Fibroblast of pulmonary artery (primary cell): ENCODE measurements at regions not wholly inside any gene's neighbourhood (a gene's known extent, or its start where the extent isn't known, plus 50 kb on each side); places are given as distances from the start of the nearest gene placed in this dataset.

Experiments
- DNase-seq: peaks from one replicate; pipeline ENCODE4 v3.0.0-alpha.2; 2010; ENCODE audit warnings: low read depth
- H3K4me3 ChIP-seq: replicated peaks from 2 replicates; pipeline ENCODE4 v1.5.1; 2011; ENCODE audit warnings: low read depth, mild to moderate bottlenecking, control low read depth, low read length, moderate library complexity
- TF ChIP-seq, protein P1 (sequence below): IDR thresholded peaks from 2 replicates; pipeline ENCODE4 v1.5.1; 2011; ENCODE audit warnings: mild to moderate bottlenecking, control low read depth, low read length, inconsistent platforms; ENCODE audit errors: missing control alignments

DNA sequence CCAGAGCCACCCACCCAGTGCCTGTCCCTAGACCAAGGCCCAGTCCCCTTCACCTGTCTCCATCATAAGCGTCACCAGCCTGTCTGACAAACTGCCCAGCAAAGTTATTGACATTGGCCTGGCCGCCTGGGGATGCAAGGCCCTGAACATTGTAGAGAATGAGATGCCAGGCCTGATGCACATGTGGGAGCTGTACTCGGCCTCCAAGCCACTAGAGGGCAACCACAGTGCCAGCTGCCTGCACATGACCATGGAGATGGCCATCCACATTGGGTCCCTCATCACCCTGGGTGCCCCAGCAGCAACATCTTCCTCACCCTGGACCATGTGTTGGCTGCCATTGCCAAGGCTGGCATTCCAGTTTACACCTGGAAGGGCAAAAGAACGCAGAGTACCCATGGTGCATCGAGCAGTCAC, 63.7 kb upstream of the ANTXRL start:
- DNase-seq = no peak
- no peak overlapping the region for H3K4me3 ChIP-seq
- TF ChIP-seq, protein P1, sequence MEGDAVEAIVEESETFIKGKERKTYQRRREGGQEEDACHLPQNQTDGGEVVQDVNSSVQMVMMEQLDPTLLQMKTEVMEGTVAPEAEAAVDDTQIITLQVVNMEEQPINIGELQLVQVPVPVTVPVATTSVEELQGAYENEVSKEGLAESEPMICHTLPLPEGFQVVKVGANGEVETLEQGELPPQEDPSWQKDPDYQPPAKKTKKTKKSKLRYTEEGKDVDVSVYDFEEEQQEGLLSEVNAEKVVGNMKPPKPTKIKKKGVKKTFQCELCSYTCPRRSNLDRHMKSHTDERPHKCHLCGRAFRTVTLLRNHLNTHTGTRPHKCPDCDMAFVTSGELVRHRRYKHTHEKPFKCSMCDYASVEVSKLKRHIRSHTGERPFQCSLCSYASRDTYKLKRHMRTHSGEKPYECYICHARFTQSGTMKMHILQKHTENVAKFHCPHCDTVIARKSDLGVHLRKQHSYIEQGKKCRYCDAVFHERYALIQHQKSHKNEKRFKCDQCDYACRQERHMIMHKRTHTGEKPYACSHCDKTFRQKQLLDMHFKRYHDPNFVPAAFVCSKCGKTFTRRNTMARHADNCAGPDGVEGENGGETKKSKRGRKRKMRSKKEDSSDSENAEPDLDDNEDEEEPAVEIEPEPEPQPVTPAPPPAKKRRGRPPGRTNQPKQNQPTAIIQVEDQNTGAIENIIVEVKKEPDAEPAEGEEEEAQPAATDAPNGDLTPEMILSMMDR = peak; percentile 13

DNA sequence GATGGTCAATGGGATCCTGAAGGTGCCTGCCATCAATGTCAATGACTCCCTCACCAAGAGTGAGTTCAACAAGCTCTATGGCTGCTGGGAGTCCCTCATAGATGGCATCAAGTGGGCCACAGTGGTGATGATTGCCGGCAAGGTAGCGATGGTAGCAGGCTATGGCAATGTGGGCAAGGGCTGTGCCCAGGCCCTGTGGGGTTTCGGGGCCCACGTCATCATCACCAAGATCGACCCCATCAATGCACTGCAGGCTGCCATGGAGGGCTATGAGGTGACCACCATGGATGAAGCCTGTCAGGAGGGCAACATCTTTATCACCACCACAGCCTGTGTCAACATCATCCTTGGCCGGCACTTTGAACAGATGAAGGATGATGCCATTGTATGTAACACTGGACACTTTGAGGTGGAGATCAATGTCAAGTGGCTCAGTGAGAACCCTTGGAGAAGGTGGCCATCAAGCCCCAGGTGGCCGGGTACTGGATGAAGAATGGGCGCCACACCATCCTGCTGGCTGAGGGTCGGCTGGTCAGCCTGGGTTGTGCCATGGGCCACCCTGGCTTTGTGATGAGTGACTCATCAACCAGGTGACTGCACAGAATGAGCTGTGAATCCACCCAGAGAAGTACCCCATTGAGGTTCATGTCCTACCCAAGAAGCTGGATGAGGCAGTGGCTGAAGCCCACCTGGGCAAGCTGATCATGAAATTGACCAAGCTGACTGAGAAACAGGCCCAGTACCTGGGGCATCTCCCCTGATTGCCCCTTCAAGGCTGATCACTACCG, 63.0 kb upstream of the ANTXRL start:
- no peak overlapping the region for H3K4me3 ChIP-seq
- DNase-seq = no peak
- TF ChIP-seq, protein P1 = no peak

DNA sequence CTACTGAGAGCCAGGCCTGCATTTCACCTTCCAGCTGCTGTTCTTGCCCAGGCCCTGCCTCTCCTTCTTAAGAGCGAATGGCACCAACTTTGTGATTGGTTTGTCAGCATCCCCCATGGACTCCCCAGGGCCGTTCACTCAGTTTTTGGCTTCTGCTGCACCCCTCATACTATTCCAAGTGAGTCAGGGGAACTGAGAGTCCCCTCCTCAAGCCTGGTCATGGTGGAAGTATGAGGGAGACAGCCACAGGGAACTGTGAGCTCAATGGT, 62.4 kb upstream of the ANTXRL start:
- H3K4me3 ChIP-seq = no peak overlapping the region
- TF ChIP-seq, protein P1 = no peak
- no peak for DNase-seq

DNA sequence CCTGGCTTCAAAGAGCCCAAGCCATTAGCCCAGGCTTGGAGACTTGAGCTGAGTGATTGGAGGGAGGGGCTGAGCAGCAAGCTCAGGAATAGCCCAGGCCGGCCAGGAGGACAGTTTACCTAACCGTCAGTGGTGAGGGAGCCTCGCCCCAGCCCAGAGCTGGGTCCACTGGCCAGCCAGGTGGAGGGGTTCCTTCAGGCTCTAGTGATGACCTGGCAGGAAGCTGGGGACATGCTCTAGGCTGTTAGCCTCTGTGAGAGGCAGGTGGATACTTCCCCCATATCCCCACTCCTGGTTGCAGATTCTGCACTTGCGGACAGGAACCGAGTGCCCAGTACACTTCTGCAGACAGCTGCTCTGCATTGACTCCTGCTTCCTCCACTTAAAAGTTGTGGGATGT, 61.2 kb upstream of the ANTXRL start:
- no peak for DNase-seq
- TF ChIP-seq, protein P1 = no peak
- H3K4me3 ChIP-seq = no peak overlapping the region

DNA sequence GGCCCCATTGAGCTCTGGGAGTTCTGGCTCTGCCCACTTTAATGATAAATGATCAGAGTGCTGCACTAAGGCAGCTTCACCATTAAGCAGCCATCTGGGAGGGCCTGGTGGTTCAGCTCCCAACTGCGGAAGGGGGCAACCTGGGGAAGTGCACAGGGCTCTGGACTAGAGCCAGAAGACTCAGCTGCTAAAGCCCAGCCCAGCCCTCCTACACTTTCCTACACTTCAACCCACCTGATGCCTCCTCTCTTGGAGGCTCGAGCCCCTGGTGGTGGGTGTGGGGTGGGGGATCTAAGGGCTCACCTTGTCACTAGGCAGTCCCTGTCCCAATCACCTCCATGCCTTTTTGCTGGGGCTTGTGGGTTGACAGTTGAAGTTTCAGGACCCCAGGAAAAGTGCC, 60.6 kb upstream of the ANTXRL start:
- DNase-seq = no peak
- TF ChIP-seq, protein P1 = no peak
- H3K4me3 ChIP-seq = no peak overlapping the region

DNA sequence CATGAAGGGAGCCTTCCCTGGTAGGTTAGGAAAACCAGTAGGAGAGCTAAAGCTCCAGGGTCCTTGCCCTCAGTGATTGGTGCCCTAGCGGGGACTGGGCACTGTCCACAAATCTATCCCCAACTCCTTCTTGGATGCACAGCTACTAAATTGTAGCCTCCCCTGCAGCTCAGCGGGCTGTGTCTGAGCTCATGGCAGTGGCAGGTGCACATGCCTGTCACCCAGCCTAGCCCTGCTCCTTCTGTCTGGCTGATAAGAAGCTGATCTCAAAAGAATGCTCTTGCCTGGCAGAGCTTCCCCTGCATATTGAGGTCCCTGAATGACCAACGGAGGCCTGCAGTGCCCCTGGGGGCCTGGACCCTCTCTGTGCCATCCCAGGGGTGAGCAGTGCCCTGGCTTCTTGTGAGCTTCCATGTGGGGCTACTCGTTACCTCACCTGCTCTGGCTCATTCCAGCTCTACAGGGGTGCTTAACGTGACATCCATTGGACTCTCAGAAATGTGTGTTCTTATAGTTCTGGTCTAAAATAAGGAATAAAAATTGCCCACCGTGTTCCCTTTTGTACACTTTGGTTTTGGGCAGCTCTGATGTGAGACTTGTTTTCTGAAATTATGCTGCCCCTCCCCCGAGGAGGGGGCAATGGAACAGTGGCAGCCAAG, 59.8 kb upstream of the ANTXRL start:
- H3K4me3 ChIP-seq = no peak overlapping the region
- TF ChIP-seq, protein P1 = no peak

DNA sequence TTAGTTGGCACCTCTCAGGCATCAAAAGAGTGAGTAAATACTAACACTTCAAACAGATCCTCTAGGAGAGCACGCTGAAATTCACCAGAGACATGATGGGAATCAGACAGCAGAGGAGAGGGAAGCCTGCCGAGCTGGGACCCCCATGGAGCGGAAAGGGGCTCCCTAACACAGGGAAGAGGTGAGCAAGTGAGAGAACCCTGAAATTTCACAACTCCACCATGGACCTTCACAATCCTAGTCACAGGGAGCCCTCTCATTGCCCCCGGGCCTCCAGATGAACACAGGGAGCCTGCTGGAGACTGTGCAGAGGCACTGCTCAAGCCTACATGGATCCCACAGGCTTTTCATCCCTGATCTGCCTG, 59.2 kb upstream of the ANTXRL start:
- TF ChIP-seq, protein P1 = no peak
- H3K4me3 ChIP-seq = no peak overlapping the region
- DNase-seq = no peak

More for the DNA sequence above, 59.8 kb upstream of the ANTXRL start:
- DNase-seq = no peak
